ENCODE measurements at regions not wholly inside any gene's neighbourhood (a gene's known extent, or its start where the extent isn't known, plus 50 kb on each side); places are given as distances from the start of the nearest gene placed in this dataset.
A peak's percentile ranks its signal among the peaks of the same experiment; 100 is the strongest.

DNA sequence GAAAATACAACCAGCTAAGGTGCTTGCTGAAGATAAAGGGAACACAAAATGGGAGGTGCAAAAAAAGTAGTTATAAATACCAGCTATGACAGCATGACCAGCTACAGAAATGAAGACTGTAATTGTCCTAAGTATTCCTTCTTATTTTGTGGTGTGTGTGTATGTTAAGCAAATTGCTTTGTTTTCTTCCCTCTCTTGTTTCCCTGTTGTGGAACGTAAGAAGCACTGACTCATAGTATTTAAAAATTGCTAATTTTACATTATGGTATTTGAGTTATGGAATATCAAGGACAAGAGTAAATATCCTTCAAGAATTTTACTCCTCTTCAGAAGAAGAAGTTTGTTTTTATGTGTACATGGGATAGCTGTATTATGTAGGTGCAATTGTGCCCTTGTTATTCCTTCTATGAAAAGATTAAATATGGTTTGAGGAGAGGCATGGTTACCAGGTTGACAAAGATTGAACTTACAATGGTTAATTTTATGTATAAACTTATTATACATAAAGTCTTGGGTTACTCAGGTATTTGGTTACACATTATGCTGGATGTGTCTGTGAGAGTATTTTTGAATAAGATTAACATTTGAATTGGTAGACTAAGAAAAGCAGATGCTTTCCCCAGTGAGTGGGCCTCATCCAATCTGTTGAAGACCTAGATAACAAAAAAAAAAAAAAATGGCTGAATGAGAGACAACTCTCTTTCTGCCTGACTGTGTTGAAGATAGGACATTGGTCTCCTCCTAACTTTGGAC, 1132.1 kb upstream of the ALCAM start:
- no peak overlapping the region for H3K56ac ChIP-seq (ENCODE audit: insufficient read length, low read depth, low read length)
- no peak overlapping the region for H3K14ac ChIP-seq (ENCODE audit: insufficient read depth, low read length)
- H3K27ac ChIP-seq (ENCODE audit: insufficient read length, low read depth, low read length), result no peak overlapping the region
- no peak overlapping the region for H3K4ac ChIP-seq (ENCODE audit: low read depth, low read length)
- no peaks in the 10 kb centered on the region; a peak in 1 of 5 replicates for H3K9me3 Mint-ChIP-seq
- no peak overlapping the region for H2AFZ ChIP-seq (ENCODE audit: low read length)
- no peaks in the 10 kb centered on the region for H3K27me3 Mint-ChIP-seq (ENCODE audit: low read depth)
- H3K4me2 ChIP-seq (ENCODE audit: insufficient read depth, insufficient read length, low read length), result no peak overlapping the region
- no peaks in the 10 kb centered on the region for H3K36me3 Mint-ChIP-seq (ENCODE audit: insufficient read depth in 1 of 3, low read depth in 3 of 3)
- no peak overlapping the region for H2BK5ac ChIP-seq (ENCODE audit: insufficient read length, low read length)
- DNase-seq, result no peak
- no peak overlapping the region for H4K8ac ChIP-seq (replicated peaks; ENCODE audit: insufficient read length, low read depth, low read length)
- no peak overlapping the region for H3K9ac ChIP-seq (ENCODE audit: extremely low read depth, insufficient read length, low read length)
- H4K5ac ChIP-seq (ENCODE audit: insufficient read length, low read depth, low read length), result no peak overlapping the region
- no peak overlapping the region for H2BK15ac ChIP-seq (ENCODE audit: low read depth, low read length)
- H3K4me1 Mint-ChIP-seq, result peaks cover 12 to 17% of the 10 kb centered on the region in 2 experiments
- H3K23ac ChIP-seq (ENCODE audit: insufficient read length, low read depth, low read length), result no peak overlapping the region
- no peak overlapping the region for H4K91ac ChIP-seq (ENCODE audit: insufficient read length, low read depth, low read length)
- H2BK20ac ChIP-seq (ENCODE audit: low read depth, low read length, poor library complexity, severe bottlenecking), result no peak overlapping the region
- H2BK12ac ChIP-seq (ENCODE audit: insufficient read length, low read depth, low read length), result no peak overlapping the region
- H3K9me3 ChIP-seq (ENCODE audit: control insufficient read depth, low read depth, low read length), result no peaks in the 10 kb centered on the region
- peak overlapping the region in 1 of 3 experiments; percentile 78; a peak in 1 of 7 replicates for H3K27ac Mint-ChIP-seq
- H2BK120ac ChIP-seq (ENCODE audit: low read depth, low read length, poor library complexity, severe bottlenecking), result no peak overlapping the region
- H3K23me2 ChIP-seq (ENCODE audit: insufficient read length, low read depth, low read length, poor library complexity, severe bottlenecking), result no peaks in the 10 kb centered on the region
- H3K4me3 Mint-ChIP-seq, result no peak overlapping the region
- no peaks in the 10 kb centered on the region for H3K79me1 ChIP-seq (ENCODE audit: insufficient read depth, low read depth, low read length, poor library complexity, severe bottlenecking)
- H3K18ac ChIP-seq (ENCODE audit: insufficient read length, low read depth, low read length), result no peak overlapping the region
- no peaks in the 10 kb centered on the region for H3K79me2 ChIP-seq (ENCODE audit: insufficient read depth, low read length)
- H3K4me1 ChIP-seq (ENCODE audit: insufficient read depth, low read length), result no peaks in the 10 kb centered on the region
- H3T11ph ChIP-seq (ENCODE audit: low read length), result no peak overlapping the region
- H3K27me3 ChIP-seq (ENCODE audit: insufficient read depth, low read length), result no peaks in the 10 kb centered on the region
- TF ChIP-seq CTCF (conservative IDR thresholded peaks at IDR 0.05), result no peak
- WGBS (ENCODE audit: extremely low coverage, insufficient read length, low lambda C conversion rate), result no CpG with 5 or more reads among the region's 1 CpG
- H4K20me1 ChIP-seq (ENCODE audit: control insufficient read depth, insufficient read depth, insufficient read length), result no peaks in the 10 kb centered on the region
- H2AK5ac ChIP-seq (ENCODE audit: insufficient read length, low read length), result no peak overlapping the region
